DND-41 (cell line): ENCODE measurements at regions not wholly inside any gene's neighbourhood (a gene's known extent, or its start where the extent isn't known, plus 50 kb on each side); places are given as distances from the start of the nearest gene placed in this dataset.

ENCODE experiments used
- ATAC-seq: fragments of 200-7000 bp; cut with Tn5 transposase; 3 replicates; pipeline ENCODE4 v1.9.1; 2021; ENCODE audit warnings: low read depth; ENCODE audit not compliant: insufficient read depth
- DNase-seq: peaks from one replicate; pipeline ENCODE4 v3.0.0-alpha.2; 2020
- H2AFZ ChIP-seq: 2 replicates; pipeline ENCODE4 v1.6.0; 2012; ENCODE audit warnings: low read depth, low read length
- H3K27ac ChIP-seq: 2 replicates; pipeline ENCODE4 v1.5.1; 2012; ENCODE audit warnings: low read length, inconsistent platforms
- H3K27me3 ChIP-seq: fragments of 200-600 bp; sonication (generic); 2 replicates; pipeline ENCODE4 v1.6.0; 2012; ENCODE audit warnings: low read length, mild to moderate bottlenecking, inconsistent platforms; ENCODE audit not compliant: insufficient read depth, poor library complexity
- H3K36me3 ChIP-seq: 2 replicates; pipeline ENCODE4 v1.5.1; 2012; ENCODE audit warnings: low read length, inconsistent platforms; ENCODE audit not compliant: insufficient read depth
- H3K4me1 ChIP-seq: 2 replicates; pipeline ENCODE4 v1.5.1; 2012; ENCODE audit warnings: mild to moderate bottlenecking, low read length; ENCODE audit not compliant: insufficient read depth
- H3K4me2 ChIP-seq: 2 replicates; pipeline ENCODE4 v1.6.0; 2012; ENCODE audit warnings: mild to moderate bottlenecking, moderate library complexity, low read length, inconsistent platforms; ENCODE audit not compliant: insufficient read depth
- H3K4me3 ChIP-seq, 2 experiments: fragments of 200-600 bp in 1 of 2; shearing (Covaris generic) in 1 of 2; 2 replicates each; pipeline ENCODE4 v1.5.1; 2012 to 2016; ENCODE audit warnings: inconsistent platforms in 2 of 2, low read length in 2 of 2, mild to moderate bottlenecking in 2 of 2, low read depth in 1 of 2, moderate library complexity in 1 of 2
- H3K79me2 ChIP-seq: 2 replicates; pipeline ENCODE4 v1.6.0; 2012; ENCODE audit warnings: low read length, inconsistent platforms; ENCODE audit not compliant: insufficient read depth
- H3K9ac ChIP-seq: 2 replicates; pipeline ENCODE4 v1.6.0; 2012; ENCODE audit warnings: low read depth, mild to moderate bottlenecking, inconsistent platforms, low read length, moderate library complexity
- H3K9me3 ChIP-seq: 2 replicates; pipeline ENCODE4 v1.5.1; 2012; ENCODE audit warnings: low read length, moderate library complexity, mild to moderate bottlenecking, inconsistent platforms; ENCODE audit not compliant: insufficient read depth, severe bottlenecking
- H4K20me1 ChIP-seq: 2 replicates; pipeline ENCODE4 v1.6.0; 2012; ENCODE audit warnings: low read length; ENCODE audit not compliant: insufficient read depth
- EZH2 ChIP-seq: IDR thresholded peaks from 3 replicates; pipeline ENCODE4 v1.6.1; 2012; ENCODE audit warnings: borderline replicate concordance, low read depth, mild to moderate bottlenecking, moderate library complexity, low read length, inconsistent platforms; ENCODE audit not compliant: severe bottlenecking
- TF ChIP-seq, protein P1 (sequence below): IDR thresholded peaks from 2 replicates; pipeline ENCODE4 v1.5.1; 2012; ENCODE audit warnings: borderline replicate concordance, low read length, moderate library complexity, mild to moderate bottlenecking; ENCODE audit not compliant: poor library complexity, severe bottlenecking; ENCODE audit errors: extremely low read depth

DNA sequence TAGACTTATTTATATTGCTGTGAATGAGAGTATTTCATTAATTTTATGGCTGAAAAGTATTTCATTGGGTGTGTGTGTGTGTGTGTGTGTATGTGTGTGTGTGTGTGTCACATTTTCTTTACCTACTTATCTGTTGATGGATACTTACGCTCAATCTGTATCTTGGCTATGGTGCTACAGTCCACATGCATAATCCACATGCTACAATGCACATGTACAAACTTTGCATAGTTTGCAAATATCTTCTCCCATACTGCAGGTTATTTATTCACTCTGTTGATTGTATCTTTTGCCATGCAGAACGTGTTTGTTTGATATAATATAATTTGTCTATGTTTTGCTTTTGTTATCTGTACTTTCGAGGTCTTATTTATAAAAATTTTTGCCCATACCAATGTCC is 167.8 kb downstream of the RAB28 start:
- no peak for ATAC-seq
- no peaks in the 10 kb centered on the region for H3K4me1 ChIP-seq
- no peak overlapping the region for H2AFZ ChIP-seq
- no peak overlapping the region for H3K9ac ChIP-seq
- no peaks in the 10 kb centered on the region for H3K27me3 ChIP-seq
- H3K4me3 ChIP-seq = no peak overlapping the region
- no peaks in the 10 kb centered on the region for H3K36me3 ChIP-seq
- no peak overlapping the region for H3K27ac ChIP-seq
- no peaks in the 10 kb centered on the region for H3K79me2 ChIP-seq
- no peaks in the 10 kb centered on the region for H3K9me3 ChIP-seq
- H3K4me2 ChIP-seq = no peak overlapping the region
- H4K20me1 ChIP-seq = no peaks in the 10 kb centered on the region
- TF ChIP-seq EZH2 = no peak
- TF ChIP-seq, protein P1, sequence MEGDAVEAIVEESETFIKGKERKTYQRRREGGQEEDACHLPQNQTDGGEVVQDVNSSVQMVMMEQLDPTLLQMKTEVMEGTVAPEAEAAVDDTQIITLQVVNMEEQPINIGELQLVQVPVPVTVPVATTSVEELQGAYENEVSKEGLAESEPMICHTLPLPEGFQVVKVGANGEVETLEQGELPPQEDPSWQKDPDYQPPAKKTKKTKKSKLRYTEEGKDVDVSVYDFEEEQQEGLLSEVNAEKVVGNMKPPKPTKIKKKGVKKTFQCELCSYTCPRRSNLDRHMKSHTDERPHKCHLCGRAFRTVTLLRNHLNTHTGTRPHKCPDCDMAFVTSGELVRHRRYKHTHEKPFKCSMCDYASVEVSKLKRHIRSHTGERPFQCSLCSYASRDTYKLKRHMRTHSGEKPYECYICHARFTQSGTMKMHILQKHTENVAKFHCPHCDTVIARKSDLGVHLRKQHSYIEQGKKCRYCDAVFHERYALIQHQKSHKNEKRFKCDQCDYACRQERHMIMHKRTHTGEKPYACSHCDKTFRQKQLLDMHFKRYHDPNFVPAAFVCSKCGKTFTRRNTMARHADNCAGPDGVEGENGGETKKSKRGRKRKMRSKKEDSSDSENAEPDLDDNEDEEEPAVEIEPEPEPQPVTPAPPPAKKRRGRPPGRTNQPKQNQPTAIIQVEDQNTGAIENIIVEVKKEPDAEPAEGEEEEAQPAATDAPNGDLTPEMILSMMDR = no peak
- DNase-seq = no peak

- no peak for ATAC-seq
- H2AFZ ChIP-seq = no peak overlapping the region
- DNase-seq = no peak
- H3K4me1 ChIP-seq = no peaks in the 10 kb centered on the region
- no peak overlapping the region for H3K4me3 ChIP-seq
- H4K20me1 ChIP-seq = no peaks in the 10 kb centered on the region
- H3K4me2 ChIP-seq = no peak overlapping the region
- TF ChIP-seq EZH2 = no peak
- TF ChIP-seq, protein P1 = no peak
- no peak overlapping the region for H3K9ac ChIP-seq
- H3K9me3 ChIP-seq = no peaks in the 10 kb centered on the region
- H3K27me3 ChIP-seq = no peaks in the 10 kb centered on the region
- H3K79me2 ChIP-seq = no peaks in the 10 kb centered on the region
- H3K27ac ChIP-seq = no peak overlapping the region
- no peaks in the 10 kb centered on the region for H3K36me3 ChIP-seq
Measured at GRCh38 chr4:13313856-13314255, 170.3 kb downstream of the RAB28 start.

GRCh38 chr4:13312264-13312663 is 171.9 kb downstream of the RAB28 start:
- Histone ChIP-seq H3K9ac (no peak overlapping the region), H3K27ac (no peak overlapping the region), H3K79me2 (no peaks in the 10 kb centered on the region), H2AFZ (no peak overlapping the region), H3K9me3 (no peaks in the 10 kb centered on the region), H3K27me3 (no peaks in the 10 kb centered on the region), H3K4me1 (no peaks in the 10 kb centered on the region), H3K4me2 (no peak overlapping the region), H3K4me3 (no peak overlapping the region), H4K20me1 (no peaks in the 10 kb centered on the region), H3K36me3 (no peaks in the 10 kb centered on the region)
- TF ChIP-seq EZH2 = no peak
- TF ChIP-seq, protein P1 = no peak
- ATAC-seq (no peak), DNase-seq (no peak)

GRCh38 chr4:13309751-13310150 is 174.4 kb downstream of the RAB28 start:
- H3K4me2 ChIP-seq = no peak overlapping the region
- no peaks in the 10 kb centered on the region for H3K27me3 ChIP-seq
- H3K4me3 ChIP-seq = no peak overlapping the region
- no peaks in the 10 kb centered on the region for H3K9me3 ChIP-seq
- no peaks in the 10 kb centered on the region for H3K36me3 ChIP-seq
- no peaks in the 10 kb centered on the region for H3K79me2 ChIP-seq
- TF ChIP-seq EZH2 = no peak
- TF ChIP-seq, protein P1 = no peak
- DNase-seq (no peak), ATAC-seq (no peak)
- H3K4me1 ChIP-seq = no peaks in the 10 kb centered on the region
- no peaks in the 10 kb centered on the region for H4K20me1 ChIP-seq
- no peak overlapping the region for H2AFZ ChIP-seq
- H3K27ac ChIP-seq = no peak overlapping the region
- no peak overlapping the region for H3K9ac ChIP-seq
